NAMALWA (cell line): ENCODE measurements at regions not wholly inside any gene's neighbourhood (a gene's known extent, or its start where the extent isn't known, plus 50 kb on each side); places are given as distances from the start of the nearest gene placed in this dataset.
A peak's percentile ranks its signal among the peaks of the same experiment; 100 is the strongest.

Experiments used
- DNase-seq: peaks from one replicate; pipeline ENCODE4 v3.0.0-alpha.2; 2015; ENCODE audit warnings: low spot score

DNA sequence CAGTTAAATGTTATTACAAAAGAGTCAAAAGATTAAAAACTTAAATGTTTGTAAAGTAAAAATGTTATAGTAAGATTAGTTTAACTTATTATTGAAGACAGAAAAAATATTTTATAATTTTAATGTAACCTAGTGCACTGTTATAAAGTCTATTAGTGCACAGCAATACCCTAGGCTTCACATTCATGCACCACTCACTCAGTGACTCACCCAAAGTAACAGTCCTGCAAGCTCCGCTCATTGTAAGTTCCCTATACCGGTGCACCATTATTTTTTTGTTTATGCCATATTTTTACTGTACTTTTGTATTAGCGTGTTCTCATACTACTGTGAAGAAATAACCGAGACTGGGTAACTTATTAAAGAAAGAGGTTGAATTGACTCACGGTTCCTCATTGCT, 759.7 kb upstream of the CDH7 start:
- DNase-seq, result no peak

DNA sequence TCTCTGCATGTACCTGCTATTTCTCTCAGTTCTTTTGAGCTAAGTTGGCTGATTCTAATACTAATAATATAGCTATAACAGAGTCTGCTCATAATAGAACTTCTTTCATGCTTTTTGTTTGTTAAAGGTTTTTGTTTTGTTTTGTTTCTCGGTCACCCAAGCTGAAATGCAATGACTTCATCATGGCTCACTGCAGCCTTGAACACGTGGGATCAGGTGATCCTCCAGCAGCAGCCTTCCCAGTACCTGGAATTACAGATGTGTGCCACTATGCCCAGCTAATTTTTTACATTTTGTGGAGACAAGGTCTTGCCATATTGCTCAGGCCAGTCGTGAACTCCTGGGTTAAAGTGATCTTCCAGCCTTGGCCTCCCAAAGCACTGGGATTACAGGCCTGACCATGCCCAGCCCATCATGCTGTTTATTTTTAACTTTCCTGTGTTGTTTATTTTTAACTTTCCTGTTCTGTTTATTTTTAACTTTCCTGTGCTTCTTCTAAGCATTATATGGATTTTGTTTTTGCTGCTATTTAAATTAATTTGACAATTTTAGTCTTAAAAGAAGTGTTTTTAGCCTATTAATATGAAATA, 763.8 kb upstream of the CDH7 start:
- DNase-seq, result no peak

DNA sequence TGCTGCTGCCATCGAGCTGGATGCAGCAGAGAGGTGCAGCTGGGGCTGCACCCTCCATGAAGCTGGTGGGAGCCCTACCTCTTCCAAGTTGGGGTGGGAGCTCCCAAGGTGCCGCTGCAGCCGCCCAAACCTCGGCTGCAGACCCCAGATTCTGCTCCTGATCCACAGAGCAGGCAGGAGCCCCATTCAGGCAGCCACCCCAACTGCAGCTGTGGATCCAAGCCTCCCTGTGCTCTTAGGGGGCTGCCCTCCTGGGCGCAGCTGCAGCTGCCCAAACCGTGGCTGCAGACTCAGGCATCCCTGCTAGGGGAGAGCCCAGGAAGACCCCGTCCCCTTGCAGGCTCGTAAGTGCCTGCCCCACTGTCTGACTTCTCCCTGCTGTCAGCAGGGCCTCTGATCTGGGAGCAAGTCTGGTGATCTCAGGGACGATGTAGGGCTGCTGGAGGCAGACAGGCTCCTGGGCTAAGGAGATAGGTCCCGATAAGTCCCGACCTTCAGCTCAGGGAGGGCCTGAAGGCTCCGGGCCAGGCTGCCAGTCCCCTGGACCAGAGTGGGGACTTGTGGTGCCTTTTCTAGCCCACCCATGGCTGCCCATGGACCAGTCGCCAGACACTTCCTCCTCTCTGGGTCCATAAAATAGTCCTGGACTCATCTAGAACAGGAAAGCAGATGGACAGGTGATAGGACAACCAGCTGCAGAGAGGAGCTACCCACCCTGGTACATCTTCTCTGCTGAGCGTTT, 767.1 kb upstream of the CDH7 start:
- no peak for DNase-seq

DNA sequence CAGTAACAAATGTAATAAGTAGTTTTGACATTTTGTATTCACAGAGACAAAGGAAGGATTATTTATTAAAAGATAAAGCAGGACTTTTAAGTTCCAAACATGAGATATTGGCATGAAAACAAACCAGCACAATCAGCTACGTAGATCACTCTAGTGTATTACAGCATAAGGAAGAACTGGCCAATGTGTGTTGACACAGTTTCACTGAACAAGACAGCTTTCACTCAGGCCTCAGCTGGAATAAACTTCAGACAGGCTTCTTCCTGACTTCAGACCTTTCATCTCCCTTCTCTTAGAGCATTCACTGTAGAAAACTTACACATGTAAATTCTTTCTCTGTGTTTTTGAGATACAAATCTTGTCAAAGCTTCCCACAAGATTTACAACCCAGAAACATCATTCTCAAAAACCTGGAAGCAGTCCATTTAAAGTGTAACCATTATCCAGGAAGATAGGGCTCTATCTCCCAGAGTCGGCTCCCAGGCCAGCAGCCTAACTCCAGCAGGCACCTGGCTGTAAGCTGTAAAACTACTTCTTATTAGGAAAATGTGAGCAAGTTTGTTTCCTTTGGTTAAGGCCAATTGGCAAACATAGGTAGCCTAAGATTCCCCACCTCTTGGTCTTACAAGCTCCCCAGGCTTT, 768.3 kb upstream of the CDH7 start:
- DNase-seq, result no peak

DNA sequence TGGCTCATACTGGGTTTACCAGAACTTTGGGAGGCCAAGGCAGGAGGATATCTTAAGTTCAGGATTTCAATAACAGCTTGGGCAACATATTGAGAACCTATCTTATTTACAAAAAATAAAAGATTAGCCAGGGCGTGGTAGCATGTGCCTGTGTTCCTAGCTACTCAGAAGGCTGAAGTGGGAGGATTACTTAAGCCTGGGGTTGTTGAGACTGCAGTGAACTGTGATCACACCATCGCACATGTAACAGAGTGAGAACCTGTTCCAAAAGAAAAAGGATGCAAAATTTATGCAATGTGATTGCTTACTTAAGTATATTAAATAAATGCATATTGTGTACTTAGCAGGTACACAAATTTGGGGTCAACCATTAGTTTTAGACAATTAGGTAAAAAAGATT, 768.9 kb upstream of the CDH7 start:
- no peak for DNase-seq

DNA sequence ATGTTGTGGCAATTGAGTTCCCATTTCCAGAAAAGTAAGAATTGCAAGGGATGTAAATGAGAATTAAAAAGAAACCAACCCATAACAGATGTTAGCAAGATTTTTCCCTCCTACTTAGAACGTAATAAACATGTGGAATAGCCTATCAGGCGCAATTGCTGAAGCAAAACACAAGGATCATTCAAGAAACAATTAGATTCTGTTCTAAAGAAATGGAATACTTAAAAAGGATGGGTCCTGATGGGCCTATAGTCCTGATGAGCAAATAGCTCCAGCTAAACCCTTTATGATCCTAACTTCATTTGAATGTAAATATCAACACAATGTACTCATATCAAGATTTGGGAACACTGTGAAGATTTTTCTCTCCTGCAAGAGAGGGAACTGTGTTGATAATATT, 771.0 kb upstream of the CDH7 start:
- DNase-seq, result no peak

DNA sequence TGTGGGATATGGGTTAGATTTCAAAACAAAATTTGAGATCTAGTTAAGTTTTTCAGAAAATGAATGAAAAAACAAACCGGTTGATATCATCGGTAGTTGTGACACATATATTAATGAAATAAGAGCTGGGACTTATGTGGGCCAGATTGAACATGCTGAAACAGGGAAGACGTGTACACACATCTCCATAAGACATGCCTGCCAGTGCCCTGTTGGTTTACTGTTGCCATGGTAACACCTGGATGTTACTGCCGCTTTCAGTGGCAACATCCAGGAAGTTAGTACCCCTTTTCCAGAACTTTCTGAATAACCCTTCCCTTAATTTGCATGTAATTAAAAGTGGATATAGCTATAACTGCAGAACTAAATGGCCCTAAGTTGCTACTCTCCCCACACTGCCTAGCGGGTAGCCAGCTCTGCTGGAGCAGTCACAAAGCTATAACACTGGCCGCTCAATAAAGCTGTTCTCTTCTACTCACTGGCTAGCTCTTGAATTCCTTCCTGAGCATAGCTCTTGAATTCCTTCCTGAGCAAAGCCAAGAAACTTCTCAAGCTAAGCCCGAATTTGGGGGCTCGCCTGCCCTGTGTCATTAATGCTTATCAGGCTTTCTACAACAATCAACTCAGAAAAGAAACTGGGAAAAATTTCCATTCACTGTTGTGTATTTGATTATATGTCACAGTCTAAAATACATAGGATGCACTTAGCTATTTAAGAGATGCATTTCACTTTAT, 776.3 kb upstream of the CDH7 start:
- DNase-seq, result no peak

DNA sequence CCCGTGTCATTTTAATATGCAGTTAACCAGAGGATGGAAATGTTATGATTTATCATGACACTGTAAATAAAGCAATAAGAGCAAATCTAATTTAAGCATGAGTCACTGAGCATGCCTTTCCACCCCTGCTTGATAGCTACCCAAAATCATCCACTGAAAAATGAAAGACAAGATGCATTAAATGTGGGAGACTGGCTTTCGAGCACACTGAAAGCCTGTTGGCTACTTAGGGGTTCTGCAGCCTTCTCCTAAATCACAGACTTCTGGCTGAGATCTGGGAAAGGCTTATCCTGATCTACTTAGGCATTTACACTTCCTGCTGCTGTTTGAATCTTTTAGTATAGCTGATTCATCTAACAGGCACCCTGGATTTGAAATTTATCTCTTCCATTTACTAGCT, 778.3 kb upstream of the CDH7 start:
- DNase-seq, result no peak

DNA sequence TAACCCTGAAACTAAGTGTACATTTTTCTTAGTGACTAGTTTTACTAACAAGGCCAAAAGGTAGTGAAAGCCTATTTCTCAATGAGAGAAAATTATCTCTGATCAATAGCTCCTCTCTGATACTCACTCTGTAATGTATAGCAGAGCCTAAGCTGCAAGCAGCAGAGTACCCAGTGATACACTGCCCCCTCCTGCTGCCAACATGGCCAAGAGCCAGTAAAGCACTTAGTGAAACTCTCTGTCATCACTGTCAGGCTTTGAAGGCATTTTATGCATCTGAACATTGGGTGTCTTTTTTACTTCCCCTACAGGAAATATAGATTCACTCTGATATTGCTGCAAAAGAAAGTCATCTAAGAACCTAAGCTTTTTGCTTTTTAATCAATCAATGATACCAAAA, 784.1 kb upstream of the CDH7 start:
- DNase-seq, result peak; percentile 41

DNA sequence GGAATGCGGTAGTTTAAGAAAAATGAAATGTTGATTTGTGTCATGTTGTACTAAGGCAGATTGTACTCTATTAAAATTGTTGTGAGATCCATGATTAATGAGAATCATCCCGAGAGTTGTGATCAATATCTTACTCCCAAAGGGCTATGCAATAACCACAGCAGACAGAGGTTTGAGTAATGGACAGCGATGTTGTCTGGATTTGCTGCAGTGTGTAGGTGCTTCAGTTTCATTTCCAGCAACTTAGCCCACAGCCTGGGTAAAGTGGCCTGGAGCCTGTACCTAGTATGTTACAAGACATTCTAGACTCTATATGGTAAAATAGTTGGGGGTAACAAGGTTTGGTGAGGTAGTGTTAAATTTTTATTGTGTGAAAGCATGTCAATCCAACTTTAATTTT, 794.3 kb upstream of the CDH7 start:
- no peak for DNase-seq

DNA sequence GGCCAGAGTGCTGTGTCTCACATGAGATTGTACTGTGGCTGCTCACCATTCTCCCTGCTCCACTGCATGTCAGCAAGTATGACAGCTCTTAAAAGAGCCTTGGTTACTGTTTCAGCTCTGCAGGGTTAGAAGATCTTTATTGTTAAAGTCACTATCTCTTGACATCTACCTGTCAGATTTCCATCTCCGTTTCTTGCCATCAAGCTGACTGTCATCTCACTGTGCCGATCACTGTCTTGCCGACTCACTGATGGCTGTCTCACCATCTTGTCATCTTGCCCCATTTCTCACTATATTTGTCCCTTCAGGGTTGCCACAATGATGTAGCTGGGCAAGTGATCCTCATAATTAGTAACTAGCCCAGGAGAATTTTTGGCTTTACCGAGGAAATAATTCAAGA, 800.9 kb upstream of the CDH7 start:
- DNase-seq, result no peak

DNA sequence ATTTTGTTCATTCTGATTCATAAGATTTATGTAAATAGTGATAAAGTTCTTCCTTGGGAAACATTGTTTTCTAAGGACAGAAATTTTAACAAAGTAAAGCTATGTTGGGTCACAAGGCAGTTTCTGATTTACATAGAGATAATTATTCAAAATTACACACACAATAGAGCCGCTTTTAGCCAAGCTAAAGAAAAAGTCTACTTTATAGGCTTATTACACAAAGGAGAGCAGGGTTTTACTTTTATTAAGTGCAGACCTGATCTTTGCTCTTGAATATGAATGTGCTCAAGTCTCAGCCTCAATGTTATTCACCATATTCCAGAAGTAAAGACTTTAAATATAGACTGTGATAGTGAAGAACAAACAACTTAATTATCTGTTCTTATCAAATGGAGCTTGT, 787.8 kb upstream of the LINC00305 start:
- no peak for DNase-seq

DNA sequence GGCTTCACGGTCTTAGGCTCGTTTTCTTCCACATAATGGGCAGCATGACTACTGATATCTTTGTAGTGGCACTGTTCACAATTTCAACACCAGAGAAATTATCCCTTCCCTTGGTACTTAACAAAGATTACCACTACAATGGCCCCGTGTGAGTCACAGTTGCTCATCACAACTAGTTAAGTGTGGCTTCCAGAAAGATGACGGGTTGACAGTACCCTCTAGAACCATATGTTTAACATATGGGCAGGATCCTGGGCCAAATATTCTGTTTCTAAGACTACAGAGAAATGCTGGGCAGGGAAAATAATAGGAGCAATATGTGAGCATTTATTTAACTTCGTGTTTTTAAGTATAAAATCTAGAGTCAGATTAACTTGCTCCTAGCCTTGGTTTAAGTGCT, 780.1 kb upstream of the LINC00305 start:
- no peak for DNase-seq

DNA sequence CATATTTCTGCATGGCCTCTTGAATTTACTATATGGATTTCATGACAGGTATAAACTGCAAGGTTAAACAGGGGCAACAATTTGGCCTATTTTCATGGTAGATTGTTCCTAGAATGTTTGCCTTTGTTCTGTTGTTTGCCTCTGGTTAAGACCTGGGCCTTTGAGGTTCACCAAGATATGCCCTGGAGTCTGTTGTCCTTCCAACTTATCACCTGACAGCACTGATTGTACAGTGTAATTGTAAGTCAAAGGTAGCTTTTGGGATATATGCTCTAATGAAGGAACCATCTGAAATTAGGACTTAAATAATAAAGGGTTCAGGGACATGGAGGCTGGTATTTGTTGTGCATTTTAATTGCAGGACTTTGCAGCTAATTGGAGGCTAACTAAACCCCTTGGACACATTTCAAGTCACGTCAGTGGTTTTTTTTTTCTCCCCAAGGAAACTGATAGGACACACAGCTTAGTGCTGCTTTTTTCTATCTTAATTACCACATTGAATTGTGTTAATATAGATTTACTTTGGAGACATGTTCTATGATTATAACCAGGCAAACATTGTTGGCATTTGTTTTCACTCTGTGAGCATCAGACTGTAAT, 771.2 kb upstream of the LINC00305 start:
- DNase-seq, result no peak

DNA sequence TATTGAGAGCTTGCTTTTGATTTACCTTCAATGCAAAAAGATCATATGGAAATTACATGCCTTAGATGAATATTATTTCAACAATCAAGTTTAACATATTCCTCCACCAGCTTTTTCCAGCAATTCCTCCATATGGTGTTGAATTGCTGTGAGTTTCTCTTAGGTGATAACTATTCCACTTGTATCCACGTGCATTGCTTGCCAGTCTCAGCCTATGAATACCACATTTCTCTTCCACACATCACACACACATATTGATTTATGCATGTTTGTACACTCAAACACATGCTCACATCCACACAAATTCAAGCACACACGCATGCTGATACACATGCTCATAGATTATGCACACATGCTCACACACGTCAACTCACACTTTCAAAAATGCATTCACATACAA, 770.0 kb upstream of the LINC00305 start:
- DNase-seq, result no peak

DNA sequence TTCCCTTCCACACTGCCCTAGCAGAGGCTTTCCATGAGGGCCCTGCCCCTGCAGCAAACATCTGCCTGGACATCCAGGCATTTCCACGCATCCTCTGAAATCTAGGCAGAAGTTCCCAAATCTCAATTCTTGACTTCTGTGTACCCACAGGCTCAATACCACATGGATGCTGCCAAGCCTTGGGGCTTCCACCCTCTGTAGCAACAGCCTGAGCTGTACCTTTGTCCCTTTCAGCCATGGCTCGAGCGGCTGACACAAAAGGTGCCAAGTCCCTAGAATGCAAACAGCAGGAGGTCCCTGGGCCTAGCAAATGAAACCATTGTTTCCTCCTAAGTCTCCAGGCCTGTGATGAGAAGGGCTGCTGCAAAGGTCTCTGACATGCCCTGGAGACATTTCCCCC, 744.5 kb upstream of the LINC00305 start:
- DNase-seq, result no peak

DNA sequence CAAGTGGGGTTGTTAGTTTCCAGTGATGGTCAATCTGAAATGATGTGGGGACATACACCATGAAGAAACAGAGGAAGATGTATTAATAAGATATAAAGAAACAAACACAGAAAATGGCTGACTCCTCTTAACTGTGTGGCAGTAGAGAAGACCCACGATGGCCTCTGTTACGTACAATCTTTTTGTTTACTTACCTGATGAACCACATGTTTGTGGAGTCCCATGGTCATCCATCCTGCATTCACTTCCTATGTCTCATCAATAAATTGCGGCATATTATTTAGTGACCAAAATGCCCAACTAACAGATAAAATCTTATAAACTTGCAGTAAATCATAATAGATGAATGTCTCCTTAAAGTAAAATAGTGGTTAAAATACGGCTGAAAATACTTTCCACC, 740.1 kb upstream of the LINC00305 start:
- no peak for DNase-seq

DNA sequence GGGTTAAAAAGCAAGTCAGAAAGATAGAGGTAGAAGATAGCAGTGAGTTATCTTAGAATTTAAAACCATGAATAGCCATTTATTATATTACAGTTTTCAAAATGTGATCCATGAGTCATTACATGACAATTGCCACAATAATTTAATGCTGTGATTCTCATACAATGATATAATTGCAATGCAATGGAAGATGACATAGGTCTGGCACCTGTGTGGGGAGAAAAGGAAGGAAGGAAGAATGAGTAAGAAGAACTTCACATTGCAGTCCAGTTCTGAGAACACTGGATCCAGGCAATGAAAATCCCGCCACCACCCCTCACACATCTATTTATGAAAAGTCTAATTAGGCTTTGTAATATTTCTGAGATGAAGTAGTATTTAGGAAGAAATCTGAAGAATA, 738.1 kb upstream of the LINC00305 start:
- no peak for DNase-seq

DNA sequence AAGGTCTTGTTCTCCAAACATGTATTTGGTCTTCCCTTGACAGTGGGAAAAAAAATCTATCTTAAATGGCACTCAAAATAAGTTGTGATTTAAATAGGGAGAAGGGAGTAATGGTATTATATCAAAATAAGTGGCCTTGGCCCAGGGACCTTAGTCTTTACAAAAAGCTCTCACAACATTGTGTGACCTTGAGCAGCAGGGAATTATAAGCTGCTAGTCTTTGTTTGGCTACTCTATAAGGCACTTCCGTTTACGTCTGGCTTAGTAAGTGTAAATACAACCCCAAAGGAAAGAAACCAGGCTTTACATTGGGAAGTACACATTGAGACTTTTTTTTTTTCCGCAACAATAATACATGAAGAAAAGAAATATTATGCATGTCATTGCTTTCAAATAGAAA, 734.0 kb upstream of the LINC00305 start:
- no peak for DNase-seq

DNA sequence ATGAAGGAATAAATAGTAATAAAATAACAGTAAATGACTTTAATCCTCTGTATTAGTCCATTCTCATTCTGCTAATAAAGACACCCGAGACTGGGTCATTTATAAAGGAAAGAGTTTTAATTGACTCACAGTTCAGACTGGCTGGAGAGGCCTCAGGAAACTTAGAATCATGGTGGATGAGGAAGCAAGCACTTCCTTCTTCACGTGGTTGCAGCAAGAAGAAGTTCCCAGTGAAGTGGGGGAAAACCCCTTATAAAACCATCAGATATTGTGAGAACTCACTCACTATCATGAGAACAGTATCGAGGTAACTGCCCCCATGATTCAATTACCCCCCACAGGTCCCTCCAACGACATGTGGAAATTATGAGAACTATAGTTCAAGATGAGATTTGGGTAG, 727.9 kb upstream of the LINC00305 start:
- no peak for DNase-seq

DNA sequence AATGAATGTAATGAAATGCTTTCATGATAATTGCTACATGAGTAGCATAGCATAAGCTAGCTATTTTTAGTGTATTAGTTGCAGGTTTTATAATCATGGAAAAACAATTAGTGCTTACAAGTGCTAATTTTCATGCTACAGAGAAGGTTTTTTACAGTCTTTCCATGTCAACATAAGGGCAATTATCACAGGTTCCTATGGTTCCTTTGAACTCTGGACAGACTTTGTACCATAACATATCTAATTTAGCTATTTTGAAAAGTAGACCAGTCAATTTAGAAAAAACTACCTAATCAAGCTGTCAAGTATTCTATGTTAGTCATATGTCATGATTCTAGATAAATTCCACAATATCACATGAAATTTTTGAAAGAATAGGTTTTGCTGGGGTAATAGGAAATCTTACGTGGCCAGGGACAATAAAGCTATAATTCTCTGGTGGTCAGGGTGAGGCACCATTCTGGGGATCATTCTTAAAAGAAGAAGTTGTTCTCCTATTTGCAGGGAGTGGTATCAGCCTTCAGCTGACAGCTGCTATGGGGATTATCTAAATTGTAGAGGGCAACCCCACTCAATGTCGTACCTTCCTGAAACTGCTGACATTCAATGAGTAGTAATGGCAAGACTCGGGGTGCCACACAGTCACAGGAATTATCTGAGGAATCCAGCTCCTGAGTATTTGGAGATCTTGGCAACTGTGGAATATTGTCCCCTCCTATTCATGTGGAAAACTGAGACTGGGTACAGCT, 724.0 kb upstream of the LINC00305 start:
- no peak for DNase-seq

DNA sequence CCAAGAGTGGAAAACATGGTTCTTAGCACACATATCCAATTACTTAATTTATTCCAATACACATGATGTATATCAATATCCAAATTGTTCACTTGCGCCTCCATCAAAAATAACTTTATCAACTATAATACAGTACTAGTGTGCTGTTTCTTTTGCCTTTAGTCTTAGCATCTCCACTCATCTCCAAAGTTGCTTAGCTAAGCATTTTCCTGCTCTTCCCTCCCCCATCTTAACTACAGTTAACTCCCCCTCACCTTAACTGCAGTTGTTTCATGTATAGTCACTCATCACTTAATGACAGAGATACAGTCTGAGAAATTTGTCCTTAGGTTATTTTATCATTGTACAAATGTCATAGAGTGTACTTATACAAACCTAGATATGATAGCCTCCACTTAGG, 705.2 kb upstream of the LINC00305 start:
- no peak for DNase-seq
